ENCODE measurements at regions not wholly inside any gene's neighbourhood (a gene's known extent, or its start where the extent isn't known, plus 50 kb on each side); places are given as distances from the start of the nearest gene placed in this dataset.

- TF ChIP-seq NCOA5 (CRISPR knock-in tag; IDR thresholded peaks at IDR 0.05) (no peak), ZFP90 (CRISPR knock-in tag; IDR thresholded peaks at IDR 0.05; ENCODE audit: borderline replicate concordance) (no peak), ZNF746 (CRISPR knock-in tag; IDR thresholded peaks at IDR 0.05) (no peak), ZKSCAN8 (CRISPR knock-in tag; IDR thresholded peaks at IDR 0.05; ENCODE audit: borderline replicate concordance) (0 out of 2 replicates have a peak, but pooled peaks have one; percentile 39), SRSF4 (IDR thresholded peaks at IDR 0.05; ENCODE audit: low read depth, low read length, poor library complexity, severe bottlenecking) (no peak), ETS1 (CRISPR knock-in tag; IDR thresholded peaks at IDR 0.05) (no peak), ARNT (IDR thresholded peaks at IDR 0.05) (no peak), SP1 (IDR thresholded peaks at IDR 0.05) (no peak), SP1 (CRISPR knock-in tag; IDR thresholded peaks at IDR 0.05) (no peak), ZBTB10 (CRISPR knock-in tag; IDR thresholded peaks at IDR 0.05; ENCODE audit: borderline replicate concordance) (no peak), CREM (IDR thresholded peaks at IDR 0.05) (no peak; the same call in 1 of the 2 replicates), CREM (CRISPR knock-in tag; IDR thresholded peaks at IDR 0.05) (no peak), CREB1 (IDR thresholded peaks at IDR 0.05) (no peak), CREB1 (CRISPR knock-in tag; IDR thresholded peaks at IDR 0.05) (peak; percentile 35; the same call in 1 of the 2 replicates), AKAP8 (CRISPR knock-in tag; IDR thresholded peaks at IDR 0.05) (no peak), CEBPB (IDR thresholded peaks at IDR 0.05; ENCODE audit: borderline replicate concordance, low read depth, low read length) (peak; percentile 66; the same call in 1 of the 2 replicates), SP2 (CRISPR knock-in tag; IDR thresholded peaks at IDR 0.05) (no peak), GATAD2A (CRISPR knock-in tag; IDR thresholded peaks at IDR 0.05) (peak; percentile 11; the same call in 1 of the 2 replicates), ZNF142 (CRISPR knock-in tag; IDR thresholded peaks at IDR 0.05) (no peak), E2F1 (CRISPR knock-in tag; IDR thresholded peaks at IDR 0.05) (no peak)
These were observed 123.6 kb upstream of the PITX1 start (continued) for GRCh38 chr5:135157421-135158313.

All from HepG2 (cell line).